GM10266 (cell line): ENCODE measurements at regions not wholly inside any gene's neighbourhood (a gene's known extent, or its start where the extent isn't known, plus 50 kb on each side); places are given as distances from the start of the nearest gene placed in this dataset.
"Not testable (repeated sequence)": the region's sequence is repeated elsewhere in the genome, so short reads cannot be mapped to it uniquely, and the experiment has no call there.

Experiments
- DNase-seq: peaks from one replicate; pipeline ENCODE4 v3.0.0; 2012; ENCODE audit errors: extremely low spot score
- TF ChIP-seq, protein P1 (sequence below): IDR thresholded peaks from 2 replicates; pipeline ENCODE4 v1.5.1; 2012; ENCODE audit warnings: mild to moderate bottlenecking, low read depth; ENCODE audit not compliant: control insufficient read depth, insufficient read depth; ENCODE audit errors: missing control alignments

DNA sequence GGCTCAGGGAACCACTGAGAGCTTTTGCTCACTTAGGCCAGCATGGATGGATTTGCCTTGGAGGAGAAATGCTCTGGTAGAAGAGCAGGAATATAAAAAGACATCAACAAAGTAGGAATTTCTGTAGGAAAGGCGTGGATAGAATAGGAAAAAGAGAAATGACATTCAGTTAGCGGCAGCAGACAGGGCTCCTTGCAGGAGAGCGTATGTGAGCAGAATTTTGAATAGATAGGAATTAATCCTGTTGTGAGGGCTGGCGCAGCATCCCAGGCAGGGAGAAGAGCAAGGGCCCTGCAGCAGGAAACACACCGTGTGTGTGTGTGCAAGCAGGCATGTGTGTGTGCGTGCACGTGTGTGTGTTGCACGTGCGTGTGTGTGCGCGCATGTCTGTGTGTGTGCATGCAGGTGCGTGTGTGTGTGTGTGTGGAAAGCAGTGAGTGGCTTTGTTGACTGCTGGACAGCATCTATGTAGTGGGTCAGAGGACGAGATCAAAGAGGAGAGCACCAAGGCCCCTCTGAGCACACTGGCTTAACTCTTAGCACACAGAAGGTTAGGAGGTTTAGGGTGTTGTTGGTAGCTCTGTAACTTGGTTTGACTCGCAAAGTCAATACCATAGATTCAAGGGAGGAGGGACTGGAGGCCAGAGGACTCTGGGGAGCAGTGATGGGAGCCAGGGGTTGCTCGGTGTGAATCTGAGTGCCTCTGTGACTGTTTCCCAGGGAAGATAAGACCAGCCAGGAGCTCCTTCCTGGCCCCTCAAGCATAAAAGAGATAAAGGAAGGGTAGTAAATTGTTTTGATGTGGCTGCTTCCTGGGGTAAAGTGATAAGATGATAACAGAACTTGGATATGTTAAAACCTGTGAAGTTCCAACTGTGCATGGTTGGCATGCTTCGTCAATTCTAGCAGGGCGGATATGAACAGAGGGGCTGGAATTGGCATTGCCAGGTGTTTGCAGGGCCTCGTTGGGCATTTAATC, 639.5 kb downstream of the NR2F2 start:
- DNase-seq, result no peak
- TF ChIP-seq, protein P1, sequence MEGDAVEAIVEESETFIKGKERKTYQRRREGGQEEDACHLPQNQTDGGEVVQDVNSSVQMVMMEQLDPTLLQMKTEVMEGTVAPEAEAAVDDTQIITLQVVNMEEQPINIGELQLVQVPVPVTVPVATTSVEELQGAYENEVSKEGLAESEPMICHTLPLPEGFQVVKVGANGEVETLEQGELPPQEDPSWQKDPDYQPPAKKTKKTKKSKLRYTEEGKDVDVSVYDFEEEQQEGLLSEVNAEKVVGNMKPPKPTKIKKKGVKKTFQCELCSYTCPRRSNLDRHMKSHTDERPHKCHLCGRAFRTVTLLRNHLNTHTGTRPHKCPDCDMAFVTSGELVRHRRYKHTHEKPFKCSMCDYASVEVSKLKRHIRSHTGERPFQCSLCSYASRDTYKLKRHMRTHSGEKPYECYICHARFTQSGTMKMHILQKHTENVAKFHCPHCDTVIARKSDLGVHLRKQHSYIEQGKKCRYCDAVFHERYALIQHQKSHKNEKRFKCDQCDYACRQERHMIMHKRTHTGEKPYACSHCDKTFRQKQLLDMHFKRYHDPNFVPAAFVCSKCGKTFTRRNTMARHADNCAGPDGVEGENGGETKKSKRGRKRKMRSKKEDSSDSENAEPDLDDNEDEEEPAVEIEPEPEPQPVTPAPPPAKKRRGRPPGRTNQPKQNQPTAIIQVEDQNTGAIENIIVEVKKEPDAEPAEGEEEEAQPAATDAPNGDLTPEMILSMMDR, result no peak

DNA sequence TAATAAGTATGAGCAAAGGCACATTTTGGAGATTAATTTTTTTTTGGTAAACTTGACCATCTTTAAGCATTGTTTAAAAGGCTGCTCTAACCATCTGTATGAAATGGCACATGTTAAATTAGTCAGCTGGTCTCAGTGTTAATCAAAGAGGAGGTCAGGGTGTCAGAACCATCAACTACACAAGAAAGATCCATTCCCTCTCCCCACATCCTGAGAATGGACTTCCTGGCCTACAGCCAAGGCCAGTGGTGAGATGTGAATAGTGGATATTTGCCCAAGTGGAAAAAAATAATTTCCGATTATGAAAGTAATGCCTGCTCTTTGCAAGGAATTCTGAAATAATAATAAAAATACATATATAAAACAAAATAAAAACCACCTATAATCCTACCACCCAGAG, 641.7 kb downstream of the NR2F2 start:
- DNase-seq, result no peak
- TF ChIP-seq, protein P1, result no peak

DNA sequence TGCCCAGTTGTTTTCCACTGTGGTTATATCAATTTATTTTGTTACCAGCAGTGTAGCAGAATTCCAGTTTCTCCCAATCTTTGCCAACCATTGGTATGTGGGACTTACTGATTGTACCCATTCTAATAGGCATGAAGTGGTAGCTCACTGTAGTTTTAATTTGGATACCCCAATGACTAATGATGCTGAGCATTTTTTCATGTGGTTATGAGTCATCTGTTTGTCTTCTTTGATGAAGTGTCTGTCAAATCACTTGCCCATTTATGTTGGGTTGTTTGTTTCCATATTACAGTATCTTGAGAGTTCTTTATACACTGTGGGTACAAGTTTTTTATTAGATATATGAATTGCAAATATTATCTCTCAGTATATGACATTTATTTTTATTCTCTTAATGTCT, 644.3 kb downstream of the NR2F2 start:
- TF ChIP-seq, protein P1, result no peak
- DNase-seq, result no peak

DNA sequence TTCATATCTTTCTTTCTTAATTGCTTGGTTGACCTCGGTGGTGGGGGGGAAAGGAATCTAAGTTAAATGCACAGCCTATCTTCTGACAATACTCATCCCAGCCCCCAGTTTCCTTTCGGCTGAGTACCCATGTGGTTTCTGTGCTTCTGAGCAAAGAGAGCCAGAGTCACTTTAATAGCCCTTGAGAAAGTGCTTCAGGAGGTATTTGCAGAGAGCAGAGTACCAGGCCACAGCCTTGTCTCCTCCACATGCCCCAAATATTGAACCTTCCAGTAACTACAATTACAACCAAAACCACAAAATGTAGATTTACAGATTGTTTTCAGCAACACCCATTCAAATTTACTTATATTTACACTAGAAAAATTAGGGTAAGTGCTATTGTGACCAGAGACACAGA, 647.4 kb downstream of the NR2F2 start:
- DNase-seq, result no peak
- TF ChIP-seq, protein P1, result no peak

DNA sequence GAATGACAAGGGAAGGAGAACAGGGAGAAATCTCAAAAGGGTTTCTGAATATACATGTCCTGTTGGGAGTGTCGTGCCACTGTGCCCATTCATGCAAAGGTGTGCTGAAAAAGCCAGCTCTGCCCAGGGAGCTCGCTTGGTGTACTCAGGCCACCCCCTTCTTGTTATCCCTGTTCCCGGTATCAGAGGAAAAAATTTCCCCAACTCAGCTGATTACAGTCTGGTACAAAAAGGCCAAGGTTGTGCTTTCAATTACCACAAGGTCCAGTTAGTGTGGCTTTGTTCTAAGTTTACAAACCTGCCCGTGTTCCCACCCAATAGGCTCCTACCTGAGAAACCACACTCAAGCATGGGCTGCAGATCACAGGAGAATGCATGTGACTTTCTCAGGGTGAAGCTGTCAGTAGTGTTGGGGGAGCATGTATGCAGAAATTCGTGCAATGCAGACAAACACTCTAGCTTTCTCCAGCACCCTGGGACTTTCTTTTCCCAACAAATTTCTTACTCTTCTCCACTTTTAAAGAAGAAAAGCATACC, 648.5 kb downstream of the NR2F2 start:
- TF ChIP-seq, protein P1, result no peak
- DNase-seq, result no peak

DNA sequence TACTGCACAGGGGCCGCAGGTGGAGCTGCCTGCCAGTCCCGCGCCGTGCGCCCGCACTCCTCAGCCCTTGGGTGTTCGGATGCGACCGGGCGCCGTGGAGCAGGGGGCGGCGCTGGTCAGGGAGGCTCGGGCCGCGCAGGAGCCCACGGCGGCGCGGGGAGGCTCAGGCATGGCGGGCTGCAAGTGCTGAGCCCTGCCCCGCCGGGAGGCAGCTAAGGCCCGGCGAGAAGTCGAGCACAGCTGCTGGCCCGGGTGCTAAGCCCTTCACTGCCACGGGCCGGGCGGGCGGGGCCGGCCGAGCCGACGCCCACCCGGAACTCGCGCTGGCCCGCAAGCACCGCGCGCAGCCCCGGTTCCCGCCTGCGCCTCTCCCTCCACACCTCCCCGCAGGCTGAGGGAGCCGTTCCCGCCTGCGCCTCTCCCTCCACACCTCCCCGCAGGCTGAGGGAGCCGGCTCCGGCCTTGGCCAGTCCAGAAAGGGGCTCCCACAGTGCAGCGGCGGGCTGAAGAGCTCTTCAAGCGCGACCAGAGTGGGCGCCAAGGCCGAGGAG, 653.7 kb downstream of the NR2F2 start:
- DNase-seq, result not testable (repeated sequence)

DNA sequence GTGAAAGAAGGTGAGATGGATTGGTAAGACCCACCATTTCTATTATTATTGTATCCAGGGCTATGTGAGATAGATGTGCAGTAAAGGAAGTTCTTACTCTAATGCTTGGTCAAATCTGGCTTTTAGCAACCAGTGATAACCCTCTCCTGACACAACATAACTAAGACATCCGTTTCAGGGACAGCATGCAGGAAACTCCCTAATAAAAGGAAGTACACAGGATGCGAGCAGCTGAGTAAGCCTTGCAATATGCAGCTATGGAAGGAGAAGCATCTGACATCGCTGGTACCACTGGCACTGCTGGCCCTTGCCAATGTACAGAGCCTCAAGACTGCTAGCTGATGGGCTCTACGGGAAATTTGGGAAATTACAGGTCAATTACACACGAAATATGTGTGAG, 662.3 kb downstream of the NR2F2 start:
- TF ChIP-seq, protein P1, result no peak
- no peak for DNase-seq
